OCI-LY7 (cell line): ENCODE measurements at regions not wholly inside any gene's neighbourhood (a gene's known extent, or its start where the extent isn't known, plus 50 kb on each side); places are given as distances from the start of the nearest gene placed in this dataset.

Experiments used
- BruUV-seq: library from RNA; stranded (reverse); fragments of 400-500 nt; replicated peaks from 2 replicates; lab custom pipeline; 2021; lab: Mats Ljungman, UMichigan
- CTCF ChIA-PET: fragments of 300-600 bp; sonication (Branson Sonifier 250); formaldehyde crosslinking; loops from one replicate; lab custom pipeline; 2022; ENCODE audit warnings: antibody characterized with exemption; ENCODE audit not compliant: unreplicated experiment; lab: Charles Lee
- POLR2A ChIA-PET: fragments of 300-600 bp; sonication (Branson Sonifier 250); formaldehyde crosslinking; loops from one replicate; lab custom pipeline; 2022; ENCODE audit warnings: antibody characterized with exemption; lab: Charles Lee
- DNase-seq: peaks from one replicate; pipeline ENCODE4 v3.0.0-alpha.2; 2015; ENCODE audit warnings: low spot score
- H2AFZ ChIP-seq: fragments of 200-600 bp; sonication (generic), shearing (Covaris generic); 2 replicates; pipeline ENCODE4 v1.6.1; 2014; ENCODE audit warnings: mild to moderate bottlenecking, antibody characterized with exemption, low read length, moderate library complexity
- H3K27ac ChIP-seq: fragments of 200-600 bp; sonication (generic); 2 replicates; pipeline ENCODE4 v1.5.1; 2014; ENCODE audit warnings: mixed run types, low read depth, mild to moderate bottlenecking, moderate library complexity, low read length, inconsistent platforms; ENCODE audit not compliant: poor library complexity, severe bottlenecking
- H3K36me3 ChIP-seq: fragments of 200-600 bp; sonication (generic); 2 replicates; pipeline ENCODE4 v1.6.1; 2014; ENCODE audit warnings: mild to moderate bottlenecking, antibody characterized with exemption, low read length, moderate library complexity, mixed read lengths; ENCODE audit not compliant: insufficient read depth
- H3K4me1 ChIP-seq: fragments of 200-600 bp; sonication (generic); 2 replicates; pipeline ENCODE4 v1.5.1; 2014; ENCODE audit warnings: mild to moderate bottlenecking, low read length; ENCODE audit not compliant: insufficient read depth, poor library complexity, severe bottlenecking
- H3K4me2 ChIP-seq: fragments of 200-600 bp; sonication (generic); 2 replicates; pipeline ENCODE4 v1.6.1; 2014; ENCODE audit warnings: mild to moderate bottlenecking, low read length
- H3K4me3 ChIP-seq: fragments of 200-600 bp; sonication (generic); 2 replicates; pipeline ENCODE4 v1.5.1; 2014; ENCODE audit warnings: mild to moderate bottlenecking, low read depth, low read length; ENCODE audit not compliant: poor library complexity, severe bottlenecking
- H3K79me2 ChIP-seq: fragments of 200-600 bp; sonication (generic); 2 replicates; pipeline ENCODE4 v1.6.1; 2016; ENCODE audit warnings: low read depth, mild to moderate bottlenecking, low read length, moderate library complexity, mixed read lengths; ENCODE audit not compliant: insufficient read depth
- H3K9me2 ChIP-seq: fragments of 200-600 bp; sonication (generic); 2 replicates; pipeline ENCODE4 v1.6.1; 2016; ENCODE audit warnings: mild to moderate bottlenecking, low read length, mixed read lengths; ENCODE audit not compliant: insufficient read depth
- H3K9me3 ChIP-seq: fragments of 200-600 bp; sonication (generic); 2 replicates; pipeline ENCODE4 v1.6.1; 2014; ENCODE audit warnings: mild to moderate bottlenecking, mixed run types, low read length, mixed read lengths
- H4K20me1 ChIP-seq: fragments of 200-600 bp; sonication (generic); 2 replicates; pipeline ENCODE4 v1.6.1; 2014; ENCODE audit warnings: mild to moderate bottlenecking, antibody characterized with exemption, low read length, moderate library complexity, mixed read lengths; ENCODE audit not compliant: insufficient read depth
- EZH2phosphoT487 ChIP-seq: fragments of 200-600 bp; sonication (generic); IDR thresholded peaks from 2 replicates; pipeline ENCODE4 v1.6.1; 2018; ENCODE audit warnings: low read depth, borderline replicate concordance, mild to moderate bottlenecking, mixed run types, antibody characterized with exemption, low read length, moderate library complexity, mixed read lengths
- intact Hi-C: fragments of 100-400 bp; cut with micrococcal nuclease; formaldehyde crosslinking; loops from one replicate; pipeline ENCODE4 v1.10.0; 2022; ENCODE audit not compliant: unreplicated experiment
- TF ChIP-seq, protein P1 (sequence below): fragments of 200-600 bp; sonication (generic); conservative IDR thresholded peaks from 2 replicates; pipeline ENCODE4 v1.5.1; 2014; ENCODE audit warnings: mild to moderate bottlenecking, antibody characterized with exemption, low read length, moderate library complexity, mixed read lengths

DNA sequence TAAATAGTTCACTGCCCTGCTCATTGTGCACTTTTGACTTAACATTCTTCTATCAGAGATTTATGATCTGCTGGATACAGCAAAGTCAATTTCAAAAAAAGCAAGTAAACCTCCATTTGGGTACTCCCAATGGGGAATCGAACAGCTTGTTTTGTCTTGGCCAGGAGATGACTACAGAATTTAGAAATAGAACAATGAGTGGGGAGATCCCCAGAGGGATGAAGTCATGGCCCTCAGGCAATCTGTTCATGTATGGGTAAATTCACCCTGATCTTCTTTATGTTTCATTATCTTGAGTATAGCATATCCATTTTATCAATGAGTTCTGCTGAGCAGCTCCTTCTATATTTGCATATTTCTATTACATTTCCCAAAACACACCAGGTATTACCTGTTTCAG is 1681.9 kb downstream of the HACE1 start:
- Histone ChIP-seq H3K36me3 (no peaks in the 10 kb centered on the region), H3K4me3 (no peak overlapping the region), H3K79me2 (no peaks in the 10 kb centered on the region), H3K9me3 (no peaks in the 10 kb centered on the region), H3K4me2 (no peak overlapping the region), H2AFZ (no peak overlapping the region), H3K9me2 (no peaks in the 10 kb centered on the region), H3K27ac (no peak overlapping the region), H4K20me1 (no peaks in the 10 kb centered on the region), H3K4me1 (no peaks in the 10 kb centered on the region)
- intact Hi-C loops: no loop called here
- TF ChIP-seq, protein P1, sequence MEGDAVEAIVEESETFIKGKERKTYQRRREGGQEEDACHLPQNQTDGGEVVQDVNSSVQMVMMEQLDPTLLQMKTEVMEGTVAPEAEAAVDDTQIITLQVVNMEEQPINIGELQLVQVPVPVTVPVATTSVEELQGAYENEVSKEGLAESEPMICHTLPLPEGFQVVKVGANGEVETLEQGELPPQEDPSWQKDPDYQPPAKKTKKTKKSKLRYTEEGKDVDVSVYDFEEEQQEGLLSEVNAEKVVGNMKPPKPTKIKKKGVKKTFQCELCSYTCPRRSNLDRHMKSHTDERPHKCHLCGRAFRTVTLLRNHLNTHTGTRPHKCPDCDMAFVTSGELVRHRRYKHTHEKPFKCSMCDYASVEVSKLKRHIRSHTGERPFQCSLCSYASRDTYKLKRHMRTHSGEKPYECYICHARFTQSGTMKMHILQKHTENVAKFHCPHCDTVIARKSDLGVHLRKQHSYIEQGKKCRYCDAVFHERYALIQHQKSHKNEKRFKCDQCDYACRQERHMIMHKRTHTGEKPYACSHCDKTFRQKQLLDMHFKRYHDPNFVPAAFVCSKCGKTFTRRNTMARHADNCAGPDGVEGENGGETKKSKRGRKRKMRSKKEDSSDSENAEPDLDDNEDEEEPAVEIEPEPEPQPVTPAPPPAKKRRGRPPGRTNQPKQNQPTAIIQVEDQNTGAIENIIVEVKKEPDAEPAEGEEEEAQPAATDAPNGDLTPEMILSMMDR: no peak
- TF ChIP-seq EZH2phosphoT487: no peak
- ChIA-PET CTCF (no interaction called here), POLR2A (no interaction called here)
- no peak for DNase-seq
- no TSS peak for BruUV-seq

DNA sequence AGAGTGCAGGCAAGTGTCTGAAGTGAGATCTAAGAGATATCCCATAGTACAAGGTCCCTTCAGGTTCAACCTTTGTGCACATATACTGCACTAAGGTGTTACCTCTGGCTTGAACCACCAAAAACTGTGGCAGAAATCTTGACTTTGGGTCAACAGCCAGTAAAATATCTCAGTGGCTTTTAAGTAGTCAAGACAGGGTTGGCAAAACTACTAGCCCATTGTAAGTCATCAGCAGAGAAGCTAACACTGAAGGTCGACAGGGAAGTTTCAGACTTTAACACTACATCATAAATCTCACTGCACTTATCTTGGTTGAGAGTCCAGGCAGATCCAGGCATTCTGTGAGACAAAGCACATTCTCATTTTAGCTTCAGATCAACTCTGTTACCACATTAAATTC is 1684.7 kb downstream of the HACE1 start:
- no peak overlapping the region for H3K4me3 ChIP-seq
- CTCF ChIA-PET: no interaction called here

DNA sequence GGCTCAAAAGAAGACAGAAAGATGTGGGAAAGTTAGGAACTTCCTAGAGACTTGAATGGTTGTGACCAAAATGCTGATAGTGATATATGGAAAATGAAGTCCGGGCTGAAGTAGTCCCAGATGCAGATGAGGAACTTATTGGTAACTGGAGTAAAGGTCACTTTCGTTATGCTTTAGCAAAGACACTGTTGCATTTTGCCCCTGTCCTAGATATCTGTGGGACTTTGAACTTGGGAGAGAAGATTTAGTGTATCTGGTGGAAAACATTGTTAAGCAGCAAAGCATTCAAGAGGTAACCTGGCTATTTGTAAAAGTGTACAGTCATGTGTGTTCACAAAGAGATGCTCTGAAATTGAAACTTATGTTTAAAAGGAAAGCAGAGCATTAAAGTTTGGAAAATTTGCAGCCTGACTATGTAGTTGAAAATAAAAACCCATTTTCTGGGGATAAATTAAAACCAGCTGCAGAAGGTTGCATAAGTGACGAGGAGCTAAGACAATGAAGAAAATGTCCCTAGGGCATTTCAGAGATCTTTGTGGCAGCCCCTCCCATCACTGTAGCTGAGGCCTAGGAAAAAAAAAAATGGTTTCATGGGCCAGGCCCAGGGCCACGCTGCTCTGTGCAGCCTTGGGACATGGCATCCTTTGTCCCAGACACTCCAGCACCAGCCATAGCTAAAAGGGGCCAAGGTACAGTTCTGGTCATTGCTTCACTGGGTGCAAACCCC is 1692.2 kb downstream of the HACE1 start:
- TF ChIP-seq, protein P1: no peak
- no peak for TF ChIP-seq EZH2phosphoT487
- Histone ChIP-seq H3K4me2 (no peak overlapping the region), H3K36me3 (no peaks in the 10 kb centered on the region), H2AFZ (no peak overlapping the region), H3K9me2 (no peaks in the 10 kb centered on the region), H3K79me2 (no peaks in the 10 kb centered on the region), H3K27ac (no peak overlapping the region), H3K4me3 (no peak overlapping the region), H3K4me1 (no peaks in the 10 kb centered on the region), H3K9me3 (no peaks in the 10 kb centered on the region), H4K20me1 (no peaks in the 10 kb centered on the region)
- POLR2A ChIA-PET: no interaction called here
- no TSS peak for BruUV-seq
- CTCF ChIA-PET: no interaction called here
- DNase-seq: no peak
- intact Hi-C loops: no loop called here

More for the DNA sequence above, 1684.7 kb downstream of the HACE1 start:
- Histone ChIP-seq H3K36me3 (no peaks in the 10 kb centered on the region), H4K20me1 (no peaks in the 10 kb centered on the region), H3K27ac (no peak overlapping the region), H3K9me2 (no peaks in the 10 kb centered on the region), H3K4me1 (no peaks in the 10 kb centered on the region), H3K4me2 (no peak overlapping the region), H3K9me3 (no peaks in the 10 kb centered on the region), H2AFZ (no peak overlapping the region), H3K79me2 (no peaks in the 10 kb centered on the region)
- BruUV-seq: no TSS peak
- DNase-seq: no peak
- intact Hi-C loops: no loop called here
- POLR2A ChIA-PET: no interaction called here
- TF ChIP-seq EZH2phosphoT487: no peak
- TF ChIP-seq, protein P1: no peak
